ENCODE measurements at regions not wholly inside any gene's neighbourhood (a gene's known extent, or its start where the extent isn't known, plus 50 kb on each side); places are given as distances from the start of the nearest gene placed in this dataset.

DNA sequence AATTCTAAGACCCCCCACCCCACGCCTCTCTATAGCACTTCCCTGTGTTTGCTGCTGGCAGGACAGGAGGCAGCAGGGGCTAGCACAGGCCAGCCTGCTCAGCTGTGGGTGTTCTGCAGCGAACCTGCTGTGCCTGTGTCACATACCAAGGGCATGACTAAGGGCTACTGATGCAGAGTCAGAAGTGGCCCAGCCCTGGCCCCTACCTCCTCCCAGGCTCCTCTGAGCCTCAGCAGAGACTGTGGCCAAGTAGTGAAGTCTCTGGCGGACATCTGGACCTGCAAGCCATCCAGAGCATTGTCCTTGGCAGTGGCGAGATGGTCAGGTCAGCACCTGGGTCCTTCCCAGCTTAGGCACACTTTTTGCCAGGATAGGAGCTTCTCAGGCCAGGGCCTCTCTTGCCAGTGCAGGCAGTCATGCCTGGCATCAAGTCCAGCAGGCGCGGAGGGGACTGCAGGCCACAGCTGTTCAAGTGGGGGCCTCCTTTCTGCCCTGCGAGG, 116.3 kb upstream of the RET start:
- Histone ChIP-seq H3K4me1 (ENCODE audit: control insufficient read depth, insufficient read depth, low read length) (no peaks in the 10 kb centered on the region), H3K9me3 (ENCODE audit: control insufficient read depth, low read length) (no peaks in the 10 kb centered on the region), H3K36me3 (ENCODE audit: control insufficient read depth, insufficient read depth, low read length) (no peaks in the 10 kb centered on the region), H3K4me3 (ENCODE audit: insufficient read depth, low read depth, low read length) (no peak overlapping the region), H3K27me3 (ENCODE audit: control insufficient read depth, insufficient read depth, low read length, poor library complexity, severe bottlenecking) (no peaks in the 10 kb centered on the region), H3K27ac (ENCODE audit: insufficient read depth, low read depth, low read length, poor library complexity, severe bottlenecking) (no peak overlapping the region)
- 91 to 92% methylated on average over 7 of the region's 7 CpGs for WGBS, 2 experiments

DNA sequence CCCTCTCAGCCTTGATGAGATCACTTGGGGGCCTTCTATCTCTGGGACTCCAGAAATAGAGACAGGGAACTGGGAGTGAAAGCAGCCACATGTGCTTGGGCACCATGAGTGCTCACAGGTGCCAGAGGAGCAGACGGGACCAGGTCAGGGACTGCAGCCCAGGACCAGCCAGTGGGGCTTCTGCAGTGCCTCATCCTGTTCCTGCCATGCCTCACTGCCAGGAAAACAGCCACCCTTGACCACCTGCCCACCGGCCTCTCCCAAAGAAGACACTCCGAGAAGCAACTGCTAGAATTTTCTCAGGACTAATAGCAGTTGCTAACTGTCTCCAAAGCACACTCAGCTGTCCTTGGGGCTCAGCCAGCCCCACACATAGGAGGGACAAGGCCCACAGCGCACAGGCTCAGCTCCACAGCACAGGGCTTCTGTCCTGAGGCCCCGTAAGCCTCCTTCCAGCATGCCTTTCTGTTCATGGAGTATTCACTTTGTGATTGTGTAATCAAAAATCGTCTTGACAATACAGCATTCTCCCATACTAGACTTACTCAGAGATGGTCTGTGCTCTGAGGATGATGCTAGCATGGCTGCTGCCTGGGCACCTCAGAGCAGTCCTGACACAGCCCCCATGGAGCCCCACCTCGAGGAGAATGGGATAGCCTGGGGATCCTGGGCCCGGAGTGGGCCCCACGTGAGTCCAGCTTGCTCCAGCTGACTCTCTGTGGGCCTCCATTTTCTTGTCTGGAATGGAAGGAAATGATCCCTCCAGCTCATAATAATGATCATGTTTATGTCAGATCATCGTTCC, 115.7 kb upstream of the RET start:
- no peak overlapping the region for H3K27ac ChIP-seq (ENCODE audit: insufficient read depth, low read depth, low read length, poor library complexity, severe bottlenecking)
- 92 to 94% methylated on average over 10 of the region's 10 CpGs for WGBS, 2 experiments
- H3K4me1 ChIP-seq (ENCODE audit: control insufficient read depth, insufficient read depth, low read length): no peaks in the 10 kb centered on the region
- H3K9me3 ChIP-seq (ENCODE audit: control insufficient read depth, low read length): no peaks in the 10 kb centered on the region
- no peak overlapping the region for H3K4me3 ChIP-seq (ENCODE audit: insufficient read depth, low read depth, low read length)
- H3K27me3 ChIP-seq (ENCODE audit: control insufficient read depth, insufficient read depth, low read length, poor library complexity, severe bottlenecking): no peaks in the 10 kb centered on the region
- H3K36me3 ChIP-seq (ENCODE audit: control insufficient read depth, insufficient read depth, low read length): no peaks in the 10 kb centered on the region

DNA sequence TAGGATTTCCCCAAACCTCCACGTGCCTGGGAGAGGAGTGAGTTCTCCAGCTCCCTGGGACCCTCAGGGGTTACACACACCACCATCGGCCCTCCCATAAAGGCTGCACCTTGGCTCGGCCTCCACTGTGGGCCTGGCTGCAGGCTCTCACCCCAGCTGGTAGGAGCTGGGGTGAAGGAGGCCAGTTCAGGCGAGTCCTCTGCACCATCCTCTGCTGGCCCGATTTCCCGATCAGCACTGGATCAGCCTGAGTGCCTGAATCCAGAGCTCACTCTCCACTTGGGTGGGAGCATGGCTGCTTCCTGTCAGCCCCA, 115.1 kb upstream of the RET start:
- Histone ChIP-seq H3K27me3 (ENCODE audit: control insufficient read depth, insufficient read depth, low read length, poor library complexity, severe bottlenecking) (no peaks in the 10 kb centered on the region), H3K4me1 (ENCODE audit: control insufficient read depth, insufficient read depth, low read length) (no peaks in the 10 kb centered on the region), H3K27ac (ENCODE audit: insufficient read depth, low read depth, low read length, poor library complexity, severe bottlenecking) (no peak overlapping the region), H3K4me3 (ENCODE audit: insufficient read depth, low read depth, low read length) (no peak overlapping the region), H3K9me3 (ENCODE audit: control insufficient read depth, low read length) (no peaks in the 10 kb centered on the region), H3K36me3 (ENCODE audit: control insufficient read depth, insufficient read depth, low read length) (no peaks in the 10 kb centered on the region)
- 83 to 87% methylated on average over 6 of the region's 6 CpGs for WGBS, 2 experiments

DNA sequence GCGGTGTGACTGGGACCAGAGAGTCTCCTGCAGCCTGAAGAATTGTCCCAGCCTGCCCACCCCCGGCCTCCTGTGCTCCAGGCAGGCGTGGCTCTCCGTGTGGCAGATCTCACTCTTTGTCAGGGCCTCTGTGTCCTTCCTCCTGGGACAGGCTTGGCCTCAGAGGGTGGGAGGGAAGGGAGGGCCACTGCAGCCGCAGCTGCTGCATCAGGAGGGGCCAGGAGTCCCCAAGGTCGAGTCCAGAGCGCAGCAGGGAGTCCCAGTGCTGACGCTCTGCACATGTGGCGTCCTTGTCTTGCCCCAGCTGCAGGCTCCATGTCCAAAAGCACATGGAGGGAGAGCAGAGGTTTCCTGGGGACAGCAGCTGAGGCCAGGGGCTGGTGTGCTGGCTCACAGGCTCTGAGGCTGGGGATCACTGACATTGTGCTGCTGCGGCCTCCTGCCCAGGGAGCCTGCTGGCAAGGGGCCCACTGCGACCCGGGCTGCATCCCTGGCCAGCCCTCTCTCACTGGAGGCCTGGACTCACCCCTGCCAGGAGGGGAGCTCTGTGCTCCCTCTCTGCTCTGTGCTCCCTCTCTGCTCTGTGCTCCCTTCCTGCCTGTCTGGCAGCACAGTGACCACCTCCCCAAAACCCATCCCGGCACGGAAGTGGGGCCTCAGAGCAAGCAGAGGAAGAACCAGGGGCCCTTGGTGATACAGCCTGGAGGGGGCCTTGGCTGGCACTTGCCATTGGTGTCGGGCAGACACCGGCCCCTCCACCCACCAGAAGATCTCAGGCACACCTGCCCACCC, 114.6 kb upstream of the RET start:
- Histone ChIP-seq H3K9me3 (ENCODE audit: control insufficient read depth, low read length) (no peaks in the 10 kb centered on the region), H3K4me3 (ENCODE audit: insufficient read depth, low read depth, low read length) (no peak overlapping the region), H3K36me3 (ENCODE audit: control insufficient read depth, insufficient read depth, low read length) (no peaks in the 10 kb centered on the region), H3K27ac (ENCODE audit: insufficient read depth, low read depth, low read length, poor library complexity, severe bottlenecking) (no peak overlapping the region), H3K27me3 (ENCODE audit: control insufficient read depth, insufficient read depth, low read length, poor library complexity, severe bottlenecking) (no peaks in the 10 kb centered on the region), H3K4me1 (ENCODE audit: control insufficient read depth, insufficient read depth, low read length) (no peaks in the 10 kb centered on the region)
- WGBS, 2 experiments: 82 to 84% methylated on average over 16 of the region's 16 CpGs

DNA sequence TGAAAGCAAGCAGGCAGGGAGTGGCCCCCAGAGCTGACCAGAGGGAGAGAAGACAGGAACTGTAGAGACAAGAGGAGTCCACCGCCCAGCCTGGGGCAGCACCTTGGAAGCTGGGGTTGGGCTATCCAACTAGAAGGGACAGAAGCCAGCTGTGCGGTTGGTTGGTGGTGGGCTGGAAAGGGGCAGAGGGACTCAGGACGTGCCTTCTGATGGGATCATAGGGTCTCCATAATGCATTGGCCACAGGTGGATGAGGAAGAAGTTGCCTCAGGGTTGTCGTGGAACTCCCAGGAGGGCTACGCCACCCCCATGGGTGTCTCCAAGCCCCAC, 114.0 kb upstream of the RET start:
- no peaks in the 10 kb centered on the region for H3K9me3 ChIP-seq (ENCODE audit: control insufficient read depth, low read length)
- no peak overlapping the region for H3K4me3 ChIP-seq (ENCODE audit: insufficient read depth, low read depth, low read length)
- WGBS, 2 experiments: 95 to 97% methylated on average over 5 of the region's 5 CpGs
- no peaks in the 10 kb centered on the region for H3K27me3 ChIP-seq (ENCODE audit: control insufficient read depth, insufficient read depth, low read length, poor library complexity, severe bottlenecking)
- no peaks in the 10 kb centered on the region for H3K4me1 ChIP-seq (ENCODE audit: control insufficient read depth, insufficient read depth, low read length)
- H3K27ac ChIP-seq (ENCODE audit: insufficient read depth, low read depth, low read length, poor library complexity, severe bottlenecking): no peak overlapping the region
- no peaks in the 10 kb centered on the region for H3K36me3 ChIP-seq (ENCODE audit: control insufficient read depth, insufficient read depth, low read length)

DNA sequence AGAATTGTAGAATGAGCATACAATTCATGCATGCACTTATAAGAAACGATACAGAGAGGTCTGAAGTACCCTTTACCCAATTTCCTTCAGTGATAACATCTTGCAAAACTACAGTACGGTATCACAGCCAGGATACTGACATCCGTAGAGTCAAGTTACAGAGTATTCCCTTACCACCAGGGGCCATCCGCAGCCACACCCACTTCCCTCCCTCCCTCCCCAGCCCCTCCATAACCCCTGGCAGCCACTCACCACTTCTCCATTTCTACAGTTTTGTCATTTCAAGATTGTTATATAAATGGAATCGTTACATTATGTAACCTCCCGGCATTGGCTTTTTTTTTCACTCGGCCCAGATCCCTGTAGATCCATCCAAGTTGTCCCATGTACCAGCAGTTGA, 113.6 kb upstream of the RET start:
- Histone ChIP-seq H3K4me1 (ENCODE audit: control insufficient read depth, insufficient read depth, low read length) (no peaks in the 10 kb centered on the region), H3K4me3 (ENCODE audit: insufficient read depth, low read depth, low read length) (no peak overlapping the region), H3K27ac (ENCODE audit: insufficient read depth, low read depth, low read length, poor library complexity, severe bottlenecking) (no peak overlapping the region), H3K27me3 (ENCODE audit: control insufficient read depth, insufficient read depth, low read length, poor library complexity, severe bottlenecking) (no peaks in the 10 kb centered on the region), H3K36me3 (ENCODE audit: control insufficient read depth, insufficient read depth, low read length) (no peaks in the 10 kb centered on the region), H3K9me3 (ENCODE audit: control insufficient read depth, low read length) (no peaks in the 10 kb centered on the region)
- WGBS, 2 experiments: 79 to 80% methylated on average over 7 of the region's 7 CpGs

DNA sequence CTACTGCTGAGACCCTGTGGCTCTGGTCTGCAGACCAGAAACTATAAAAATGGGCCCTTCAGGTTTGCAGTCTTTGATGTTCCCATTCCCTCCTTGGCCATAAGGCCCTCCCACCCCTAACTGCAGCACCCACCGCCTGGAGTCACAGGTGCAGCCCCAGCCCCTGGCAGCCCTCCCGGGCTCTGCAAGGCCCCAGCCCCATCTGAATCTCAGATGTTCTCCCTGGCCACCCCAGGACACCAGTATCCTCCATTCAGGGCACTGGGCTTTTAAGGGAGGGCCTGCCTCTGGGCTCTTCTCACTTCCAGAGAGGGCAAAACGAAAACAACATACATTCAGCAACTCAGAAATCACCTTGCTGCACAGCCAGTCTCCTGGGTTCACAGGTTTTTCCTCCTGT, 107.7 kb upstream of the RET start:
- no peaks in the 10 kb centered on the region for H3K4me1 ChIP-seq (ENCODE audit: control insufficient read depth, insufficient read depth, low read length)
- no peaks in the 10 kb centered on the region for H3K9me3 ChIP-seq (ENCODE audit: control insufficient read depth, low read length)
- H3K4me3 ChIP-seq (ENCODE audit: insufficient read depth, low read depth, low read length): no peak overlapping the region
- WGBS, 2 experiments: 78 to 87% methylated on average over 3 of the region's 3 CpGs
- H3K27ac ChIP-seq (ENCODE audit: insufficient read depth, low read depth, low read length, poor library complexity, severe bottlenecking): no peak overlapping the region
- no peaks in the 10 kb centered on the region for H3K36me3 ChIP-seq (ENCODE audit: control insufficient read depth, insufficient read depth, low read length)
- no peaks in the 10 kb centered on the region for H3K27me3 ChIP-seq (ENCODE audit: control insufficient read depth, insufficient read depth, low read length, poor library complexity, severe bottlenecking)

DNA sequence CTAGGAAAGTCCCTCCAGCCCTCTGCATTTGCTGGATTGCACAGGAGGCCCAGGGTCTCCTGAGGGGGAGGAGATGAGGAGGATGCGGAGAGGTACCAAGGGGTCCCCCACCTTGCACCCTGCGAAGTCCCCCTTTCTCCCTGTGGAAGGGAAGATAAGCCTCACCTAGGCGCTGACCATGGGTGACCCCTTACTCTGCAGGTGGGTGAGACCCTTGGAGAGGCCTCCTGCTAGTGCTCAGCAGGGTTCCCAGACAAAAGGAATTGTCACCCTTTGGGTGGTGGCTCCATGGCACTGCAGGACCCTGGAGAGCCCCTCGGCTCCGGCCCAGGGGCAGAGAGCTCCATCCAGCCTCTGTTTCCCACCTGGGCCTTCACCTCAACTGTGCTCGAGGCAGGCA, 107.0 kb upstream of the RET start:
- WGBS, 2 experiments: 88 to 93% methylated on average over 6 of the region's 6 CpGs
- no peaks in the 10 kb centered on the region for H3K4me1 ChIP-seq (ENCODE audit: control insufficient read depth, insufficient read depth, low read length)

DNA sequence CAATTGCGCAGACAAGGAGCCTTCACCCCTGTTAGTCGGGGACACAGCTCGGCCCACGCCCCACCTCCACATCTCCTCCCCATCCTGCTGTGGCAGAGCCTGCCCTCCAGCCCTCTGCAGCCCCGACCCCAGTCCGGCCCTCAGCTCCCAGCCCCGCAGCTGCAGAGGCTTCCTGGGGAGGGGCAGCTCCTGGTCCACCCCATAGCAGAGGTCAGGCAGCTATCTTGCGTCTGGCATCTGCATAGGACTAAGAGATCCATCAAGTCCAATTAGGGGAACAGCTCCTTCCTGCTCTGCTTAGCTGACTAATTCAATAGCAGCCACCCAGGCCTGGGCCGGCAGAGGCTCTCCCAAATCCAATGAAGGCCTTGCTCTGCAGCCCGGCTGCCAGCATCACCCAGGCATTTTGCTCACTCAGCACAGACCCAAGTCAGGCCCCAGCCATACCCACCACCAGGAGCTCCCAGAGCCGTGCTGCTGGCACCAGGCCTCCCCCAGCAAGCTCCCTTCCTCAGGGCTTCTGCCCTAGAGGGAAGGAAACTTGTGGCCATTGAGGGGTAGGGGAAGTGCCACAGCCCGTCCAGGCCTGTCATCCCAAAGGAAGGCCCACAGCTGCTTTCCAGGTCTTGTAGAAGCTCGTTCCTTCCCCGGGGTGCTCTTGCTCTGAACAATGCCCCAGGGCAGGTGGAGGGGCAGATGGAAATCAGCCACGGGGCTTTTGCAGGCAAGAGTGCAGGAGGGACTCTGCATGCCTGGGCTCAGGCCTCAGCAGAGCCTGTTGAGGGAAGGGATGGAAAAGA, 106.2 kb upstream of the RET start:
- H3K27ac ChIP-seq (ENCODE audit: insufficient read depth, low read depth, low read length, poor library complexity, severe bottlenecking): no peak overlapping the region
- H3K4me3 ChIP-seq (ENCODE audit: insufficient read depth, low read depth, low read length): no peak overlapping the region
- H3K9me3 ChIP-seq (ENCODE audit: control insufficient read depth, low read length): no peaks in the 10 kb centered on the region
- WGBS, 2 experiments: 85% methylated on average over 14 to 15 of the region's 15 CpGs
- H3K36me3 ChIP-seq (ENCODE audit: control insufficient read depth, insufficient read depth, low read length): no peaks in the 10 kb centered on the region
- H3K27me3 ChIP-seq (ENCODE audit: control insufficient read depth, insufficient read depth, low read length, poor library complexity, severe bottlenecking): no peaks in the 10 kb centered on the region
- no peaks in the 10 kb centered on the region for H3K4me1 ChIP-seq (ENCODE audit: control insufficient read depth, insufficient read depth, low read length)

More for the DNA sequence above, 107.0 kb upstream of the RET start:
- no peak overlapping the region for H3K4me3 ChIP-seq (ENCODE audit: insufficient read depth, low read depth, low read length)
- no peaks in the 10 kb centered on the region for H3K36me3 ChIP-seq (ENCODE audit: control insufficient read depth, insufficient read depth, low read length)
- H3K9me3 ChIP-seq (ENCODE audit: control insufficient read depth, low read length): no peaks in the 10 kb centered on the region
- H3K27me3 ChIP-seq (ENCODE audit: control insufficient read depth, insufficient read depth, low read length, poor library complexity, severe bottlenecking): no peaks in the 10 kb centered on the region
- no peak overlapping the region for H3K27ac ChIP-seq (ENCODE audit: insufficient read depth, low read depth, low read length, poor library complexity, severe bottlenecking)

DNA sequence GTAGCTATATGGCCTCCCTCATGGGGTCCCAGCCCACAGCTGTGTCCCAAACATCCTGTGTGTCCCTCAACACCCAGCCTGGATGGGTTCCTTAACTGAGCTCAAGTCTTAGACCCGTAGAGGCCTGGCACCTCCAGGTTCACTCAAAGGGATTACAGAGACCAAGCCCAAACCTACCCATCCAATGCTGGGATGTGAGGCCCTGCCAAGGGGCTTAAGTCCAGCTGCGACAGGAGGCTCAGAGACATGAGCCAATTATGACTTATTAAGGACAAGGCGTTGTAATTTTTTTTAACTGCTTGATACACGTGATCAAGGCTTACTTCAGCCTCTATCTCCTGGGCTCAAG, 105.6 kb upstream of the RET start:
- Histone ChIP-seq H3K4me3 (ENCODE audit: insufficient read depth, low read depth, low read length) (no peak overlapping the region), H3K27me3 (ENCODE audit: control insufficient read depth, insufficient read depth, low read length, poor library complexity, severe bottlenecking) (no peaks in the 10 kb centered on the region), H3K9me3 (ENCODE audit: control insufficient read depth, low read length) (no peaks in the 10 kb centered on the region), H3K36me3 (ENCODE audit: control insufficient read depth, insufficient read depth, low read length) (no peaks in the 10 kb centered on the region), H3K27ac (ENCODE audit: insufficient read depth, low read depth, low read length, poor library complexity, severe bottlenecking) (no peak overlapping the region), H3K4me1 (ENCODE audit: control insufficient read depth, insufficient read depth, low read length) (no peaks in the 10 kb centered on the region)
- 81 to 89% methylated on average over 4 of the region's 4 CpGs for WGBS, 2 experiments
